22Rv1 (cell line): ENCODE measurements at regions not wholly inside any gene's neighbourhood (a gene's known extent, or its start where the extent isn't known, plus 50 kb on each side); places are given as distances from the start of the nearest gene placed in this dataset.

Source experiments
- CTCF ChIP-seq: fragments of 450-650 bp; IDR thresholded peaks from 2 replicates; pipeline ENCODE4 v1.5.1; 2017; ENCODE audit warnings: mild to moderate bottlenecking
- ZFX ChIP-seq: fragments of 450-650 bp; IDR thresholded peaks from 2 replicates; pipeline ENCODE4 v1.6.1; 2017; ENCODE audit warnings: antibody characterized with exemption, borderline replicate concordance

GRCh38 chr5:158174026-158174425 lies 315.1 kb upstream of the CLINT1 start:
- no peak for TF ChIP-seq CTCF
- no peak for TF ChIP-seq ZFX
